ENCODE measurements at regions not wholly inside any gene's neighbourhood (a gene's known extent, or its start where the extent isn't known, plus 50 kb on each side); places are given as distances from the start of the nearest gene placed in this dataset.

- no peak overlapping the region for H3K27ac ChIP-seq (ENCODE audit: low read depth, low read length)
- no peaks in the 10 kb centered on the region for H3K23me2 ChIP-seq (ENCODE audit: low read depth, low read length)
- H4K8ac ChIP-seq (ENCODE audit: extremely low read depth, insufficient read depth, low read length): no peak overlapping the region
- H4K5ac ChIP-seq (ENCODE audit: insufficient read length, low read depth, low read length): no peak overlapping the region
- H3K79me1 ChIP-seq (ENCODE audit: low read depth, low read length): no peaks in the 10 kb centered on the region
- H2BK20ac ChIP-seq (ENCODE audit: low read length): no peak overlapping the region
- no peaks in the 10 kb centered on the region for H3K27me3 ChIP-seq (replicated peaks in 1 of 4; ENCODE audit: control insufficient read depth in 3 of 4, extremely low read depth in 1 of 4, insufficient read depth in 3 of 4, low read length in 3 of 4)
- H3K9me3 ChIP-seq (ENCODE audit: insufficient read depth in 2 of 2, low read depth in 1 of 2, low read length in 1 of 2): no peaks in the 10 kb centered on the region
- DNase-seq (ENCODE audit: low read depth in 1 of 2, low spot score in 2 of 2) (no peak), FAIRE-seq (no peak)
- no peak overlapping the region for H3K9ac ChIP-seq (replicated peaks in 1 of 4; ENCODE audit: extremely low read depth in 1 of 4, low read depth in 3 of 4, low read length in 3 of 4)
- no peaks in the 10 kb centered on the region for H4K20me1 ChIP-seq (replicated peaks in 1 of 2; ENCODE audit: control insufficient read depth in 1 of 2, insufficient read depth in 2 of 2, low read length in 2 of 2)
- no peak overlapping the region for H3K18ac ChIP-seq (ENCODE audit: extremely low read depth, low read length)
- 0 out of 2 replicates have a peak overlapping the region, but pooled peaks have one; percentile 75 for H2AFZ ChIP-seq (ENCODE audit: low read length)
- H2BK5ac ChIP-seq (ENCODE audit: low read depth, low read length): no peak overlapping the region
- H4K91ac ChIP-seq (replicated peaks; ENCODE audit: insufficient read length, low read length): no peak overlapping the region
- TF ChIP-seq ATF2 (IDR thresholded peaks at IDR 0.05; ENCODE audit: low read length) (no peak), TEAD4 (IDR thresholded peaks at IDR 0.05; ENCODE audit: low read depth, low read length) (peak; percentile 23; the same call in 1 of the 2 replicates)
- POLR2A ChIA-PET (ENCODE audit: partially characterized antibody): no interaction called here
- 72% methylated on average over 5 of the region's 5 CpGs; no CpG with 5 or more reads in 1 of the 2 experiments for WGBS, 2 experiments (ENCODE audit: extremely low coverage in 1 of 2, insufficient coverage in 1 of 2, insufficient read length in 1 of 2, insufficient replicate concordance in 2 of 2, low coverage in 1 of 2, low lambda C conversion rate in 2 of 2, missing lambda C conversion rate in 1 of 2)
- H3K14ac ChIP-seq (ENCODE audit: insufficient read length): no peak overlapping the region
- H2BK12ac ChIP-seq (ENCODE audit: low read depth, low read length): peak overlapping the region; percentile 35
- no peak overlapping the region for H3K56ac ChIP-seq (replicated peaks; ENCODE audit: insufficient read length, low read depth, low read length)
- H3K4me1 ChIP-seq (replicated peaks in 1 of 4; ENCODE audit: control insufficient read depth in 3 of 4, insufficient read depth in 4 of 4, low read length in 3 of 4): no peaks in the 10 kb centered on the region; a peak in 1 of 7 replicates
- H2BK120ac ChIP-seq (replicated peaks; ENCODE audit: low read depth, low read length): no peak overlapping the region
- no peaks in the 10 kb centered on the region for H3K36me3 ChIP-seq (ENCODE audit: control insufficient read depth in 2 of 4, insufficient read depth in 4 of 4, low read length in 3 of 4)
- no peak overlapping the region for H3K23ac ChIP-seq (ENCODE audit: insufficient read length)
- H2BK15ac ChIP-seq (ENCODE audit: low read length): no peak overlapping the region
- H3K4ac ChIP-seq (replicated peaks; ENCODE audit: insufficient read length, low read depth, low read length): no peak overlapping the region
- H3K4me2 ChIP-seq (ENCODE audit: insufficient read depth in 1 of 2, low read depth in 2 of 2, low read length in 2 of 2): no peak overlapping the region
- no peaks in the 10 kb centered on the region for H3K79me2 ChIP-seq (ENCODE audit: control insufficient read depth in 1 of 2, insufficient read depth in 2 of 2, low read length in 2 of 2)
- CTCF ChIA-PET (ENCODE audit: partially characterized antibody): interaction anchor here (0.6 to 1.4 kb wide), 3 partner anchors 13 to 348 kb away, joined by 3 to 4 read pairs (median 4); no protein-coding TSS in a partner anchor
- H2AK5ac ChIP-seq (ENCODE audit: low read depth, low read length): no peak overlapping the region
- H3K4me3 ChIP-seq (ENCODE audit: extremely low read depth in 1 of 4, insufficient read depth in 2 of 4, low read depth in 3 of 4, low read length in 4 of 4): no peak overlapping the region
These were observed 456.0 kb downstream of the TUSC7 start for GRCh38 chr3:117165601-117166051.
